ENCODE measurements at regions not wholly inside any gene's neighbourhood (a gene's known extent, or its start where the extent isn't known, plus 50 kb on each side); places are given as distances from the start of the nearest gene placed in this dataset.

- Histone ChIP-seq H3K4me2 (ENCODE audit: extremely low read depth, insufficient read depth, low read length) (no peak overlapping the region), H3K4me1 (ENCODE audit: control insufficient read depth, extremely low read depth, insufficient read depth, low read length) (no peaks in the 10 kb centered on the region), H3K27me3 (ENCODE audit: control insufficient read depth, insufficient read depth, low read length) (no peaks in the 10 kb centered on the region), H3K4me3 (replicated peaks in 1 of 4; ENCODE audit: control extremely low read depth in 1 of 4, insufficient read depth in 1 of 4, low read depth in 3 of 4, low read length in 4 of 4) (no peak overlapping the region), H3K79me2 (ENCODE audit: control insufficient read depth, insufficient read depth, low read length) (no peaks in the 10 kb centered on the region), H3K9ac (ENCODE audit: insufficient read depth, low read length) (no peak overlapping the region), H3K36me3 (ENCODE audit: control insufficient read depth, insufficient read depth, low read length) (no peaks in the 10 kb centered on the region), H3K9me3 (ENCODE audit: control insufficient read depth, insufficient read depth, low read depth, low read length) (no peaks in the 10 kb centered on the region), H2AFZ (ENCODE audit: low read length) (no peak overlapping the region), H3K27ac (ENCODE audit: insufficient read depth, low read length) (no peak overlapping the region), H4K20me1 (ENCODE audit: control insufficient read depth, extremely low read depth, insufficient read depth, low read length) (no peaks in the 10 kb centered on the region)
- DNase-seq (ENCODE audit: low read depth in 2 of 2): no peak
- TF ChIP-seq EZH2 (IDR thresholded peaks at IDR 0.05; ENCODE audit: low read length, missing control alignments) (no peak), CTCF (conservative IDR thresholded peaks at IDR 0.05 in 1 of 2, IDR thresholded peaks at IDR 0.05 in 1 of 2; ENCODE audit: low read depth in 1 of 2, low read length in 2 of 2) (no peak)
These were observed 79.3 kb upstream of the C1orf87 start for GRCh38 chr1:60152891-60153290.

DNA sequence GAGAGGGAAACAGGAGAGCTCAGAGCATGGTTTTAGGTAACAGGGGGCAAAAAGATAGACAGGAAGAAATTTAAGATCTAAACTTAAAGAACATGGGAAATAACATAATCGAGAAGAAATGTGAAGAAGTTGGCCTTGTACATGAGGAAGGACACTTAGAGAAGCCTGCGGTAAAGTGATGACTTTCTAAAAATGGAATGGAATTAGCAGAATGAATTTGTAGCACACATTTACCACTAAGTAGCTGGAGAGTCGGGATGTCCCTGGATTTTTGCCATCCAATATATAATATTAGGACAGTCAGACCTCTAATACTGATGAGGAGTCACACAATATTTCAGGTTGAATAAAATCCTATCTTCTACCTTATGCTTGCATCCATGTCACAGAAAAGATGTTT is 77.7 kb upstream of the C1orf87 start:
- H3K9ac ChIP-seq (ENCODE audit: insufficient read depth, low read length): no peak overlapping the region
- no peaks in the 10 kb centered on the region for H3K4me1 ChIP-seq (ENCODE audit: control insufficient read depth, extremely low read depth, insufficient read depth, low read length)
- H3K79me2 ChIP-seq (ENCODE audit: control insufficient read depth, insufficient read depth, low read length): no peaks in the 10 kb centered on the region
- no peaks in the 10 kb centered on the region for H3K9me3 ChIP-seq (ENCODE audit: control insufficient read depth, insufficient read depth, low read depth, low read length)
- no peak for DNase-seq (ENCODE audit: low read depth in 2 of 2)
- H3K36me3 ChIP-seq (ENCODE audit: control insufficient read depth, insufficient read depth, low read length): no peaks in the 10 kb centered on the region
- H3K27ac ChIP-seq (ENCODE audit: insufficient read depth, low read length): no peak overlapping the region
- no peak overlapping the region for H3K4me3 ChIP-seq (replicated peaks in 1 of 4; ENCODE audit: control extremely low read depth in 1 of 4, insufficient read depth in 1 of 4, low read depth in 3 of 4, low read length in 4 of 4)
- no peaks in the 10 kb centered on the region for H3K27me3 ChIP-seq (ENCODE audit: control insufficient read depth, insufficient read depth, low read length)
- TF ChIP-seq CTCF (conservative IDR thresholded peaks at IDR 0.05 in 1 of 2, IDR thresholded peaks at IDR 0.05 in 1 of 2; ENCODE audit: low read depth in 1 of 2, low read length in 2 of 2): no peak
- no peak for TF ChIP-seq EZH2 (IDR thresholded peaks at IDR 0.05; ENCODE audit: low read length, missing control alignments)
- no peaks in the 10 kb centered on the region for H4K20me1 ChIP-seq (ENCODE audit: control insufficient read depth, extremely low read depth, insufficient read depth, low read length)
- H3K4me2 ChIP-seq (ENCODE audit: extremely low read depth, insufficient read depth, low read length): no peak overlapping the region
- no peak overlapping the region for H2AFZ ChIP-seq (ENCODE audit: low read length)

- Histone ChIP-seq H3K79me2 (ENCODE audit: control insufficient read depth, insufficient read depth, low read length) (no peaks in the 10 kb centered on the region), H3K9me3 (ENCODE audit: control insufficient read depth, insufficient read depth, low read depth, low read length) (no peaks in the 10 kb centered on the region), H3K4me1 (ENCODE audit: control insufficient read depth, extremely low read depth, insufficient read depth, low read length) (no peaks in the 10 kb centered on the region), H3K27me3 (ENCODE audit: control insufficient read depth, insufficient read depth, low read length) (no peaks in the 10 kb centered on the region), H2AFZ (ENCODE audit: low read length) (no peak overlapping the region), H3K4me2 (ENCODE audit: extremely low read depth, insufficient read depth, low read length) (no peak overlapping the region), H4K20me1 (ENCODE audit: control insufficient read depth, extremely low read depth, insufficient read depth, low read length) (no peaks in the 10 kb centered on the region), H3K9ac (ENCODE audit: insufficient read depth, low read length) (no peak overlapping the region), H3K36me3 (ENCODE audit: control insufficient read depth, insufficient read depth, low read length) (no peaks in the 10 kb centered on the region), H3K4me3 (replicated peaks in 1 of 4; ENCODE audit: control extremely low read depth in 1 of 4, insufficient read depth in 1 of 4, low read depth in 3 of 4, low read length in 4 of 4) (no peak overlapping the region), H3K27ac (ENCODE audit: insufficient read depth, low read length) (no peak overlapping the region)
- TF ChIP-seq EZH2 (IDR thresholded peaks at IDR 0.05; ENCODE audit: low read length, missing control alignments) (no peak), CTCF (conservative IDR thresholded peaks at IDR 0.05 in 1 of 2, IDR thresholded peaks at IDR 0.05 in 1 of 2; ENCODE audit: low read depth in 1 of 2, low read length in 2 of 2) (no peak)
- DNase-seq (ENCODE audit: low read depth in 2 of 2): no peak
These were observed 75.7 kb upstream of the C1orf87 start for GRCh38 chr1:60149251-60149650.

Measured in fibroblast of lung (primary cell).